Brain microvascular endothelial cell (primary cell): ENCODE measurements at regions not wholly inside any gene's neighbourhood (a gene's known extent, or its start where the extent isn't known, plus 50 kb on each side); places are given as distances from the start of the nearest gene placed in this dataset.

ENCODE experiments used
- DNase-seq: peaks from one replicate; pipeline ENCODE4 v3.0.0-alpha.2; 2020
- H3K27ac ChIP-seq: fragments of 250-450 bp; sonication (Bioruptor Pico); 2 replicates; pipeline ENCODE4 v1.5.1; 2020; ENCODE audit warnings: mild to moderate bottlenecking, moderate library complexity
- H3K27me3 ChIP-seq: fragments of 250-450 bp; sonication (Bioruptor Pico); replicated peaks from 2 replicates; pipeline ENCODE4 v1.5.1; 2020; ENCODE audit warnings: mild to moderate bottlenecking
- H3K36me3 ChIP-seq: fragments of 250-450 bp; sonication (Bioruptor Pico); replicated peaks from 2 replicates; pipeline ENCODE4 v1.5.1; 2020; ENCODE audit warnings: mild to moderate bottlenecking
- H3K4me3 ChIP-seq: 2 replicates; pipeline ENCODE4 v1.5.1; 2011; ENCODE audit warnings: low read depth, mild to moderate bottlenecking, control low read depth, low read length, moderate library complexity
- CTCF ChIP-seq: IDR thresholded peaks from 2 replicates; pipeline ENCODE4 v1.5.1; 2011; ENCODE audit warnings: low read depth, mild to moderate bottlenecking, moderate library complexity, low read length, control low read depth, inconsistent platforms; ENCODE audit errors: missing control alignments
- in situ Hi-C: cut with HindIII; loops from 2 replicates; pipeline ENCODE4 v1.10.0; 2017; ENCODE audit warnings: low sequenced_read_pairs, low pct_ligation_motif_present

GRCh38 chr3:107925851-107926250 is 165.0 kb downstream of the CD47 start:
- no peak overlapping the region for H3K4me3 ChIP-seq
- no peak for DNase-seq
- H3K27me3 ChIP-seq, result no peaks in the 10 kb centered on the region
- no peak for TF ChIP-seq CTCF
- H3K27ac ChIP-seq, result no peak overlapping the region
- in situ Hi-C loops, result no loop called here
- H3K36me3 ChIP-seq, result no peaks in the 10 kb centered on the region

GRCh38 chr3:107921038-107921437 is 169.8 kb downstream of the CD47 start:
- H3K4me3 ChIP-seq, result no peak overlapping the region
- H3K27ac ChIP-seq, result no peak overlapping the region
- in situ Hi-C loops, result no loop called here

GRCh38 chr3:107920538-107920937 is 170.3 kb downstream of the CD47 start:
- DNase-seq, result no peak
- in situ Hi-C loops, result no loop called here
- no peak for TF ChIP-seq CTCF
- H3K4me3 ChIP-seq, result no peak overlapping the region
- H3K27me3 ChIP-seq, result no peaks in the 10 kb centered on the region
- H3K36me3 ChIP-seq, result no peaks in the 10 kb centered on the region
- no peak overlapping the region for H3K27ac ChIP-seq

More at GRCh38 chr3:107921038-107921437, 169.8 kb downstream of the CD47 start:
- no peaks in the 10 kb centered on the region for H3K27me3 ChIP-seq
- no peak for TF ChIP-seq CTCF
- H3K36me3 ChIP-seq, result no peaks in the 10 kb centered on the region
- no peak for DNase-seq

- in situ Hi-C loops, result no loop called here
- Histone ChIP-seq H3K36me3 (no peaks in the 10 kb centered on the region), H3K27me3 (no peaks in the 10 kb centered on the region), H3K27ac (no peak overlapping the region), H3K4me3 (no peak overlapping the region)
- no peak for TF ChIP-seq CTCF
- no peak for DNase-seq
These were observed 171.6 kb downstream of the CD47 start for GRCh38 chr3:107919239-107919638.

- H3K36me3 ChIP-seq, result no peaks in the 10 kb centered on the region
- no peak for TF ChIP-seq CTCF
- no peak overlapping the region for H3K27ac ChIP-seq
- in situ Hi-C loops, result no loop called here
- no peak overlapping the region for H3K4me3 ChIP-seq
- no peaks in the 10 kb centered on the region for H3K27me3 ChIP-seq
- no peak for DNase-seq
These were observed 174.7 kb downstream of the CD47 start for GRCh38 chr3:107916171-107916570.

GRCh38 chr3:107915706-107916105 is 175.1 kb downstream of the CD47 start:
- no peak for TF ChIP-seq CTCF
- Histone ChIP-seq H3K27me3 (no peaks in the 10 kb centered on the region), H3K36me3 (no peaks in the 10 kb centered on the region), H3K27ac (no peak overlapping the region), H3K4me3 (no peak overlapping the region)
- in situ Hi-C loops, result no loop called here
- DNase-seq, result no peak
